A549 (cell line): ENCODE measurements at regions not wholly inside any gene's neighbourhood (a gene's known extent, or its start where the extent isn't known, plus 50 kb on each side); places are given as distances from the start of the nearest gene placed in this dataset.

Source experiments
- ATAC-seq, 2 experiments: fragments of 200-7000 bp in 1 of 2; fragments of >200 bp in 1 of 2; cut with Nextera tagmentation in 1 of 2; cut with Tn5 transposase in 1 of 2; 3 replicates each; pipeline versions ENCODE4 v1.8.0 to v1.9.1; 2018 to 2020; ENCODE audit warnings: mild to moderate bottlenecking in 1 of 2, moderate library complexity in 1 of 2
- CTCF ChIA-PET: fragments of 300-600 bp; sonication (Branson Sonifier 250); formaldehyde crosslinking; extraction: SDS; loops from one replicate; lab custom pipeline; 2021; ENCODE audit warnings: antibody characterized with exemption, inconsistent platforms; lab: Yijun Ruan, JAX
- POLR2A ChIA-PET: fragments of 350-600 bp; formaldehyde crosslinking; extraction: SDS; loops from one replicate; lab custom pipeline; 2021; ENCODE audit warnings: antibody characterized with exemption, inconsistent platforms; lab: Yijun Ruan, JAX
- DNase-seq, 2 experiments: peaks; one replicate each; pipeline versions ENCODE4 v3.0.0 to v3.0.0-alpha.2; 2011 to 2016; ENCODE audit warnings: low read depth in 1 of 2, low spot score in 1 of 2
- FAIRE-seq: peaks from 2 replicates; lab custom pipeline; 2011; peaks lifted over from hg19 to GRCh38; lab: Jason Lieb, UNC
- H3K27ac ChIP-seq, 2 experiments: fragments of >200 bp; sonication (Bioruptor Twin); formaldehyde crosslinking; 3 replicates each; pipeline ENCODE4 v1.5.1; 2016 to 2017
- H3K4me1 ChIP-seq: fragments of >200 bp; sonication (Bioruptor Twin); formaldehyde crosslinking; 3 replicates; pipeline ENCODE4 v1.6.1; 2016
- H3K4me2 ChIP-seq: fragments of >200 bp; sonication (Bioruptor Twin); formaldehyde crosslinking; 3 replicates; pipeline ENCODE4 v1.6.1; 2016
- H3K4me3 ChIP-seq: fragments of >200 bp; sonication (Bioruptor Twin); formaldehyde crosslinking; 3 replicates; pipeline ENCODE4 v1.5.1; 2016
- H3K9me3 ChIP-seq: fragments of >200 bp; sonication (Bioruptor Twin); formaldehyde crosslinking; 3 replicates; pipeline ENCODE4 v1.6.1; 2016
- CEBPB ChIP-seq, 2 experiments: fragments of >200 bp in 1 of 2; sonication (Bioruptor Twin) in 1 of 2; formaldehyde crosslinking in 1 of 2; IDR thresholded peaks; 2 replicates each; pipeline ENCODE4 v1.6.1; 2012 to 2016
- EP300 ChIP-seq, 2 experiments: fragments of >200 bp; sonication (Bioruptor Twin); formaldehyde crosslinking; IDR thresholded peaks; 2 replicates in 1 of 2; 3 replicates in 1 of 2; pipeline ENCODE4 v1.6.1; 2016 to 2017
- HEYL ChIP-seq: fragments of 250-450 bp; sonication (Bioruptor Pico); IDR thresholded peaks from 2 replicates; pipeline ENCODE4 v1.8.0; 2021; ENCODE audit warnings: mild to moderate bottlenecking, moderate library complexity
- HOXB5 ChIP-seq: fragments of 250-450 bp; sonication (Bioruptor Pico); IDR thresholded peaks from 2 replicates; pipeline ENCODE4 v1.5.0; 2020; ENCODE audit warnings: mild to moderate bottlenecking, moderate library complexity
- JUN ChIP-seq, 2 experiments: fragments of >200 bp; sonication (Bioruptor Twin); formaldehyde crosslinking; IDR thresholded peaks; 2 replicates in 1 of 2; 3 replicates in 1 of 2; pipeline ENCODE4 v1.6.1; 2016 to 2017
- KDM5A ChIP-seq: fragments of 200-600 bp; sonication (generic); IDR thresholded peaks from 2 replicates; pipeline ENCODE4 v1.6.1; 2016; ENCODE audit warnings: antibody characterized with exemption, mild to moderate bottlenecking
- MYC ChIP-seq: IDR thresholded peaks from 2 replicates; pipeline ENCODE4 v1.6.1; 2012; ENCODE audit warnings: mild to moderate bottlenecking, inconsistent platforms, low read length, improper control_type of control experiment, borderline replicate concordance
- NFE2L2 ChIP-seq: fragments of 150-350 bp; conservative IDR thresholded peaks from 2 replicates; pipeline ENCODE4 v1.6.1; 2014; ENCODE audit warnings: low read length
- NR3C1 ChIP-seq: fragments of >200 bp; sonication (Bioruptor Twin); formaldehyde crosslinking; IDR thresholded peaks from 3 replicates; pipeline ENCODE4 v1.6.1; 2017
- POLR2A ChIP-seq: IDR thresholded peaks from 2 replicates; pipeline ENCODE4 v1.6.1; 2012; ENCODE audit warnings: mild to moderate bottlenecking, low read length
- RNF2 ChIP-seq: fragments of 200-600 bp; sonication (generic); IDR thresholded peaks from 2 replicates; pipeline ENCODE4 v1.6.1; 2016; ENCODE audit warnings: low read depth, mild to moderate bottlenecking, antibody characterized with exemption, moderate library complexity, borderline replicate concordance
- SMC3 ChIP-seq: fragments of >200 bp; sonication (Bioruptor Twin); formaldehyde crosslinking; IDR thresholded peaks from 3 replicates; pipeline ENCODE4 v1.6.1; 2018; ENCODE audit warnings: inconsistent platforms
- SREBF2 ChIP-seq: fragments of 450-650 bp; IDR thresholded peaks from 2 replicates; pipeline ENCODE4 v1.6.1; 2014; ENCODE audit warnings: mild to moderate bottlenecking, moderate library complexity
- TP53 ChIP-seq: fragments of 250-450 bp; sonication (Bioruptor Pico); IDR thresholded peaks from 2 replicates; pipeline ENCODE4 v1.5.0; 2021; ENCODE audit warnings: mild to moderate bottlenecking, moderate library complexity
- ZFP36 ChIP-seq: fragments of 450-650 bp; IDR thresholded peaks from 2 replicates; pipeline ENCODE4 v1.6.1; 2014; ENCODE audit warnings: borderline replicate concordance; ENCODE audit not compliant: partially characterized antibody
- ZSCAN20 ChIP-seq: fragments of 250-450 bp; sonication (Bioruptor Pico); IDR thresholded peaks from 2 replicates; pipeline ENCODE4 v1.8.0; 2022; ENCODE audit warnings: mild to moderate bottlenecking, moderate library complexity
- WGBS: methylation state at CpG from one replicate; pipeline ENCODE4 v1.1.6; 2017; ENCODE audit errors: missing lambda C conversion rate; 5-methylcytosine and 5-hydroxymethylcytosine counted together
- TF ChIP-seq, protein P1 (sequence below): fragments of 200-600 bp; sonication (generic); IDR thresholded peaks from 2 replicates; pipeline ENCODE4 v1.6.1; 2016; ENCODE audit warnings: antibody characterized with exemption, mild to moderate bottlenecking, moderate library complexity
- TF ChIP-seq, protein P2 (sequence below): fragments of 250-450 bp; sonication (Bioruptor Pico); IDR thresholded peaks from 2 replicates; pipeline ENCODE4 v1.5.0; 2020; ENCODE audit warnings: low read depth, mild to moderate bottlenecking, moderate library complexity
- TF ChIP-seq, protein P3 (sequence below): fragments of 250-450 bp; sonication (Bioruptor Pico); IDR thresholded peaks from 2 replicates; pipeline ENCODE4 v1.5.0; 2021; ENCODE audit warnings: mild to moderate bottlenecking, moderate library complexity, borderline replicate concordance

DNA sequence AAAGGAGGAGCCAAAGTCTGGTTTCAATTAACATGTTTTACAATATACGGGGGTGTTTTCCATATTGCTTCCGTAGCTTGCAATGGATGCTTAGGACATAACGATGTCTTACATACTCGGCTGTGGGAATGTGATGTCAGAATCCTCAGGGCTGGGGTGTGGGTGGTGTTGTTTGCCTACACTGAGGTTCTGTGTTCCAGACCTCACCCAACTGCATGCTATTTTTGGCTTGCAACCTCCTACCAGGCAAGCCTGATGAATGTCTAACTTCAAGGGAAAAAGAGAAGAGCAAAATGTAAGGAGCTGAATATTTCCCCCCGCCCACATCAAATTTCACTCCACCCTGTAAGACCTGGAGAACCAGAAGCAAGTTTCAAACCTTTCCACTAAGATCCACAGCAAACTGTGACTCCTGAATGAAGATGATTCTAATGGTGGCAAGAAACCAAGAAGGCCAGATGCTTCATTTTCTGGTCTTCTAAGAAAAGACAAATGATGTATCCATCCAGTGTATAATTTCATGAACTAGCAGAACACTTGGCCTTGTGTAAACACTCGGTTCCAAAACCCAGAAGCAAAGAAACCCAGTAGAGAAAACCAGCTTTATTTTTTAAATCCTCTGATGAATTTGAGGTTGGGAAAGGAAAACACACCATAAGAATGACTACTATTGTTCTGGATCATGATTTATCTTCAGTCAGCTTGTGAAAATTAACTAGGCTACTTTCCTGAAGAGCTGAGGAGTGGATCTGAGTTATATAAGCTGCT, 227.9 kb downstream of the DACT1 start (continued):
- TF ChIP-seq SMC3 (no peak), TP53 (no peak), HEYL (CRISPR knock-in tag) (no peak), ZFP36 (no peak)
- TF ChIP-seq, all 56 proteins: peak for 0

DNA sequence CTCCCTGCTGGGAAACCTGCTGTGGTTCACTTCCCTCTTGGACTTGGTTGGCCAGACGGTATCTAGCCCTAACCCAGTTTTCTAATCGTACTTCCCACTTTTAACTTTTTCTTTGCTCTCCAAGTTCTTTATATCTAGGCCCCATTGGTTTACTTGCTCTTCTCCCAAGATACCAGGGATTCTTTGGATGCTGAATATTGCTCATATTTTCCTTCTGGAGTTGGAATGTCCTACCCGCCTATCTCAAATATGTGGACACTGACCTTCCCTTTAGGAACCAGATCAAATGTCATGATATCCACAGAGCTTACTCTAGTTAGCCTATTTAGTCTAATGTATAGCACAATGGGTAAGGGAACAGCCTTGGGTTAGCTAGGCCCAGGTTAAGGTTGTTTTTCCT, 228.6 kb downstream of the DACT1 start:
- TF ChIP-seq RNF2, result no peak
- TF ChIP-seq, protein P1, sequence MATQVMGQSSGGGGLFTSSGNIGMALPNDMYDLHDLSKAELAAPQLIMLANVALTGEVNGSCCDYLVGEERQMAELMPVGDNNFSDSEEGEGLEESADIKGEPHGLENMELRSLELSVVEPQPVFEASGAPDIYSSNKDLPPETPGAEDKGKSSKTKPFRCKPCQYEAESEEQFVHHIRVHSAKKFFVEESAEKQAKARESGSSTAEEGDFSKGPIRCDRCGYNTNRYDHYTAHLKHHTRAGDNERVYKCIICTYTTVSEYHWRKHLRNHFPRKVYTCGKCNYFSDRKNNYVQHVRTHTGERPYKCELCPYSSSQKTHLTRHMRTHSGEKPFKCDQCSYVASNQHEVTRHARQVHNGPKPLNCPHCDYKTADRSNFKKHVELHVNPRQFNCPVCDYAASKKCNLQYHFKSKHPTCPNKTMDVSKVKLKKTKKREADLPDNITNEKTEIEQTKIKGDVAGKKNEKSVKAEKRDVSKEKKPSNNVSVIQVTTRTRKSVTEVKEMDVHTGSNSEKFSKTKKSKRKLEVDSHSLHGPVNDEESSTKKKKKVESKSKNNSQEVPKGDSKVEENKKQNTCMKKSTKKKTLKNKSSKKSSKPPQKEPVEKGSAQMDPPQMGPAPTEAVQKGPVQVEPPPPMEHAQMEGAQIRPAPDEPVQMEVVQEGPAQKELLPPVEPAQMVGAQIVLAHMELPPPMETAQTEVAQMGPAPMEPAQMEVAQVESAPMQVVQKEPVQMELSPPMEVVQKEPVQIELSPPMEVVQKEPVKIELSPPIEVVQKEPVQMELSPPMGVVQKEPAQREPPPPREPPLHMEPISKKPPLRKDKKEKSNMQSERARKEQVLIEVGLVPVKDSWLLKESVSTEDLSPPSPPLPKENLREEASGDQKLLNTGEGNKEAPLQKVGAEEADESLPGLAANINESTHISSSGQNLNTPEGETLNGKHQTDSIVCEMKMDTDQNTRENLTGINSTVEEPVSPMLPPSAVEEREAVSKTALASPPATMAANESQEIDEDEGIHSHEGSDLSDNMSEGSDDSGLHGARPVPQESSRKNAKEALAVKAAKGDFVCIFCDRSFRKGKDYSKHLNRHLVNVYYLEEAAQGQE, result no peak
- FAIRE-seq (no peak), ATAC-seq (peak in 1 of 2 experiments; percentile 23; a peak in 2 of 6 replicates), DNase-seq (peak in 1 of 2 experiments; percentile 26)
- H3K27ac ChIP-seq, result no peak overlapping the region
- WGBS, result 46% methylated on average over 3 of the region's 3 CpGs
- H3K9me3 ChIP-seq, result no peaks in the 10 kb centered on the region
- no peak overlapping the region for H3K4me3 ChIP-seq
- CTCF ChIA-PET, result interaction anchor here (1.1 kb wide), 1 partner anchor 82 kb away, joined by 4 read pairs; no protein-coding TSS in a partner anchor
- peaks cover 3% of the 10 kb centered on the region; the same call in 2 of the 3 replicates for H3K4me1 ChIP-seq
- POLR2A ChIA-PET, result no interaction called here
- no peak overlapping the region for H3K4me2 ChIP-seq

DNA sequence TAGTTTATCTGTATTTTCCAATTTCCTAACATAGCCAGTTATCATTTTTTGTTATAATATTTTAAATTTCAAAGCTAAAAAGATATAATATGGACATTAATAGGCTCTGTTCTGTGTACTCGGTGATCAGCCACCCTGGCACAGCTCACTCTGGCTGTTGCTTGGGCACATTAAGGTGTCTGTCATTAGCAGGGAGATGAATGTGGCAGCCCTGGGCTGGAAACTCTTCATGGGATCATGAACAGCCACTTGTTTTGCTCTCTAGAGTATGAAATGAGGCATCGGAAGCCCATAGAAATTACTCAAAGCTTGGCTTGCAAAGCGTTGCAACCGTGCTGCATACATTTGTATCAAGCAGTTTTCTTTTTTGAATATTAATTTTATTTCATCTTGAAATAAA, 233.2 kb downstream of the DACT1 start:
- ATAC-seq, result no peak
- POLR2A ChIA-PET, result no interaction called here
- H3K4me3 ChIP-seq, result no peak overlapping the region
- WGBS, result 77% methylated on average over 4 of the region's 4 CpGs
- H3K4me2 ChIP-seq, result no peak overlapping the region; the same call in 2 of the 3 replicates
- peaks cover 13% of the 10 kb centered on the region; the same call in 2 of the 3 replicates for H3K4me1 ChIP-seq
- TF ChIP-seq ZSCAN20 (CRISPR knock-in tag), result no peak
- TF ChIP-seq SMC3, result no peak
- no peak for TF ChIP-seq HOXB5 (CRISPR knock-in tag)
- no peak for TF ChIP-seq CEBPB (IDR thresholded peaks at IDR 0.05)
- TF ChIP-seq SREBF2, result no peak
- TF ChIP-seq, all 56 proteins: peak for 0
- CTCF ChIA-PET, result interaction anchor here (0.7 kb wide), 1 partner anchor 55 kb away, joined by 3 read pairs; no protein-coding TSS in a partner anchor
- Histone ChIP-seq H3K27ac (peak overlapping the region in 1 of 2 experiments; percentile 12; a peak in 1 of 6 replicates), H3K9me3 (no peaks in the 10 kb centered on the region)
- DNase-seq (no peak), FAIRE-seq (no peak)

DNA sequence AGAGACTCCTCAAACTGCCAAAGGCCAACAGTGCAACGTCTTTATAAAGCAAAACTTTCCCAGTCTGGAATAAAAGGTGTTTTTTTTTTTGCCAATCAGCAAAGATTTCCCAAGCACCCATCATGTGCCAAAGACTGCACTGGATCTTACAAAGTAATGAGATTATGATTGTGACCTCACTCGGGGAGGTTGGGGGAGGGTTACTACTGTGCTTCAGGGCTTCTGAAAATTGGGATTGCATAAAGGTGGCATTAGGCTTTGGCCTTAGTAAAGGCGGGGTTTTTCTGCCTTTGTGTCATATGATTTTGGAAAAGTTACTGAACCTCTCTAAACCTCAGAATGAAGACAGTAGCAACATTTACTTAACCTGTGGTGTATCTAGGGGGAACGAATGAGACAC, 233.8 kb downstream of the DACT1 start:
- CTCF ChIA-PET, result interaction anchor here (0.7 to 1.2 kb wide), 2 partner anchors 55 to 232 kb away, joined by 3 read pairs; no protein-coding TSS in a partner anchor
- no peak for FAIRE-seq
- H3K4me2 ChIP-seq, result peak overlapping the region; percentile 38

DNA sequence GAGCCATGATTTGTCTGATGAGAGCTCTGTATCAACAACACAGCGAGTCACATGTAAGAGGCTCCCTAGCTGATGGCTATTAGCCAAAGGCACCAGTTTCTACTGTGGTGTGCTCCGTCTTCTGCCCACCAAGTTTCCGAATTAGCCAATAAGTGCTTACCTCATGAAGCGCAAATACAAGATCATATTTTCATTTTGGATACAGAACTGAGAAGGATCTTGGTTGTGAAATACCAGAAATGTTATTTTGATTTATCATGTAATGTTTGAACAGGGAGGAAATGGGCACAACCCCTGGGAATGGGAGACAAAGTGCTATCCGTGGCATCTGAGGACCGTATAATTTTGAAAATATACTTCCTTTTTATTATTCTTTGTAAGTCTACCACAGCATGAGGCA, 234.3 kb downstream of the DACT1 start:
- FAIRE-seq (peak; percentile 18), DNase-seq (peak in 1 of 2 experiments; percentile 22), ATAC-seq (peak; percentile 30 to 48; a peak in 2 of 6 replicates)
- ChIA-PET POLR2A (no interaction called here), CTCF (interaction anchor here (1.2 kb wide), 1 partner anchor 233 kb away, joined by 3 read pairs; no protein-coding TSS in a partner anchor)
- H3K9me3 ChIP-seq, result no peaks in the 10 kb centered on the region
- H3K4me1 ChIP-seq, result peaks cover 13% of the 10 kb centered on the region; the same call in 2 of the 3 replicates
- H3K4me2 ChIP-seq, result peak overlapping the region; percentile 38
- WGBS, result 20% methylated on average over 6 of the region's 6 CpGs
- H3K4me3 ChIP-seq, result no peak overlapping the region
- H3K27ac ChIP-seq, result peak overlapping the region in 1 of 2 experiments; percentile 30; a peak in 2 of 6 replicates
- TF ChIP-seq, protein P2, sequence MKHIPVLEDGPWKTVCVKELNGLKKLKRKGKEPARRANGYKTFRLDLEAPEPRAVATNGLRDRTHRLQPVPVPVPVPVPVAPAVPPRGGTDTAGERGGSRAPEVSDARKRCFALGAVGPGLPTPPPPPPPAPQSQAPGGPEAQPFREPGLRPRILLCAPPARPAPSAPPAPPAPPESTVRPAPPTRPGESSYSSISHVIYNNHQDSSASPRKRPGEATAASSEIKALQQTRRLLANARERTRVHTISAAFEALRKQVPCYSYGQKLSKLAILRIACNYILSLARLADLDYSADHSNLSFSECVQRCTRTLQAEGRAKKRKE (CRISPR knock-in tag), result no peak
- TF ChIP-seq NR3C1 (no peak), KDM5A (no peak), JUN (IDR thresholded peaks at IDR 0.05) (no peak), EP300 (IDR thresholded peaks at IDR 0.05) (peak in 1 of 2 experiments; percentile 38; a peak in 1 of 5 replicates), NFE2L2 (no peak), MYC (no peak)
- TF ChIP-seq, protein P3, sequence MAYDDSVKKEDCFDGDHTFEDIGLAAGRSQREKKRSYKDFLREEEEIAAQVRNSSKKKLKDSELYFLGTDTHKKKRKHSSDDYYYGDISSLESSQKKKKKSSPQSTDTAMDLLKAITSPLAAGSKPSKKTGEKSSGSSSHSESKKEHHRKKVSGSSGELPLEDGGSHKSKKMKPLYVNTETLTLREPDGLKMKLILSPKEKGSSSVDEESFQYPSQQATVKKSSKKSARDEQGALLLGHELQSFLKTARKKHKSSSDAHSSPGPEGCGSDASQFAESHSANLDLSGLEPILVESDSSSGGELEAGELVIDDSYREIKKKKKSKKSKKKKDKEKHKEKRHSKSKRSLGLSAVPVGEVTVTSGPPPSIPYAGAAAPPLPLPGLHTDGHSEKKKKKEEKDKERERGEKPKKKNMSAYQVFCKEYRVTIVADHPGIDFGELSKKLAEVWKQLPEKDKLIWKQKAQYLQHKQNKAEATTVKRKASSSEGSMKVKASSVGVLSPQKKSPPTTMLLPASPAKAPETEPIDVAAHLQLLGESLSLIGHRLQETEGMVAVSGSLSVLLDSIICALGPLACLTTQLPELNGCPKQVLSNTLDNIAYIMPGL, result no peak

More for the DNA sequence above, 233.8 kb downstream of the DACT1 start:
- no peak for TF ChIP-seq POLR2A
- DNase-seq (no peak), ATAC-seq (no peak)
- no peaks in the 10 kb centered on the region for H3K9me3 ChIP-seq
- no peak overlapping the region for H3K4me3 ChIP-seq
- H3K4me1 ChIP-seq, result peaks cover 13% of the 10 kb centered on the region; the same call in 2 of the 3 replicates
- H3K27ac ChIP-seq, result peak overlapping the region in 1 of 2 experiments; percentile 12; a peak in 2 of 6 replicates
- 43% methylated on average over 4 of the region's 4 CpGs for WGBS
- POLR2A ChIA-PET, result no interaction called here
